DND-41 (cell line): ENCODE measurements at regions not wholly inside any gene's neighbourhood (a gene's known extent, or its start where the extent isn't known, plus 50 kb on each side); places are given as distances from the start of the nearest gene placed in this dataset.

Experiments used
- CTCF ChIP-seq: IDR thresholded peaks from 2 replicates; pipeline ENCODE4 v1.5.1; 2012; ENCODE audit warnings: borderline replicate concordance, low read length, moderate library complexity, mild to moderate bottlenecking; ENCODE audit not compliant: poor library complexity, severe bottlenecking; ENCODE audit errors: extremely low read depth
- EZH2 ChIP-seq: IDR thresholded peaks from 3 replicates; pipeline ENCODE4 v1.6.1; 2012; ENCODE audit warnings: borderline replicate concordance, low read depth, mild to moderate bottlenecking, moderate library complexity, low read length, inconsistent platforms; ENCODE audit not compliant: severe bottlenecking

- TF ChIP-seq CTCF (no peak), EZH2 (no peak)
These were observed 182.5 kb downstream of the VRK1 start for GRCh38 chr14:96979611-96980074.
